ENCODE measurements at regions not wholly inside any gene's neighbourhood (a gene's known extent, or its start where the extent isn't known, plus 50 kb on each side); places are given as distances from the start of the nearest gene placed in this dataset.

- TF ChIP-seq REST (IDR thresholded peaks at IDR 0.05; ENCODE audit: insufficient replicate concordance, low read depth) (no peak), CTCF (IDR thresholded peaks at IDR 0.05; ENCODE audit: insufficient read depth, low read length) (no peak), POLR2AphosphoS5 (IDR thresholded peaks at IDR 0.05; ENCODE audit: low read depth) (no peak), GABPA (IDR thresholded peaks at IDR 0.05; ENCODE audit: low read depth) (no peak)
Measured at GRCh38 chr2:215746887-215747615, 266.3 kb downstream of the MREG start.

All from HL-60 (cell line).